M059J (cell line): ENCODE measurements at regions not wholly inside any gene's neighbourhood (a gene's known extent, or its start where the extent isn't known, plus 50 kb on each side); places are given as distances from the start of the nearest gene placed in this dataset.
A peak's percentile ranks its signal among the peaks of the same experiment; 100 is the strongest.
"Not testable (repeated sequence)": the region's sequence is repeated elsewhere in the genome, so short reads cannot be mapped to it uniquely, and the experiment has no call there.

ENCODE experiments used
- DNase-seq: peaks from one replicate; pipeline ENCODE4 v3.0.0-alpha.2; 2012; ENCODE audit warnings: low read depth

DNA sequence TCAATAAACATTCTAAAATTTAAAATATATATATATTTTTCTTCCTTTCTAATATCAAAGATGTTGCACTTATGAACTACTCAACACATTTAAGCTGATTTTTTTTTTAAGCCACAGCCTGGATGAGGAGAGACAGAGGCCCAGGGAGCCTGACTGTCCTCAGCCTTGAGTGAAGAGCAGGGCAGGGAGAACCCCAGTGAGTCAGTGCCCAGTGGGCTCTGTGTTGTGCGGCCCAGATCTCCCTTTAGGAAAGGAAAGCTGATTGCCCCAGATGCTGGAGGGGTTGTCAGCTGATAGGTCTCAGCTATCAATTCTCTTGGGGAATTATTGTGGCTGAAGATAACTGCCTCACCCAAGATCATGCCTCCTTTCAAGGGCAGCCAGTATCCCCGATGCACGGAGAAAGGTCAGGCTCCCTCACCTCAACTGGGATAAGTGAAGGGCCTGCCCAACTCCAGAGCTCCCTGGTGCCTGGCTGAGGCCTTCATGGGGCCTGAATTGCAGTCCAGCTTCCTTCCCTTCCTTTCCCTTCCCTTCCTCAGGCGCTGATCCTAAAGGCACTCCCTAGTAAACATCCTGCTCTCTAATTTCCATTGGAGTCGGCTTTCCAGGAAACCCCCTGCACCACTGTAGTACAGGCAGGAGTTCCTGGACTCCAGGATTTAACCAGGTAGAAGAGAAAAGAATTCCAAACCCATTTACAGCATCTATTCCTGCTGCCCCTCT, 106.9 kb upstream of the ATL2 start:
- no peak for DNase-seq

DNA sequence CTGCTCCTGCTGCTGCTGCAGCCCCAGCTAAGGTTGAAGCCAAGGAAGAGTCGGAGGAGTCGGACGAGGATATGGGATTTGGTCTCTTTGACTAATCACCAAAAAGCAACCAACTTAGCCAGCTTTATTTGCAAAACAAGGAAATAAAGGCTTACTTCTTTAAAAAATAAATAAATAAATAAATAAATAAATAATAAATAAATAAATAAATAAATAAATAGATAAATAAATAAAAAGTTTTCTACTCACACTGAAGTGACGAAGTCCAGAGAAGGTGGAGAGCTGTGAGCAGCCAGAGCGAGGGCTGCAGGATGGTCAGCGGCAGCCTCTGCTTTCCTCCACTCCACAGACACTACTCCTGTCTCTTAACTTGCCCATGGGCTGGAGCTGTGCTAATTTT, 105.6 kb upstream of the ATL2 start:
- DNase-seq, result not testable (repeated sequence)

DNA sequence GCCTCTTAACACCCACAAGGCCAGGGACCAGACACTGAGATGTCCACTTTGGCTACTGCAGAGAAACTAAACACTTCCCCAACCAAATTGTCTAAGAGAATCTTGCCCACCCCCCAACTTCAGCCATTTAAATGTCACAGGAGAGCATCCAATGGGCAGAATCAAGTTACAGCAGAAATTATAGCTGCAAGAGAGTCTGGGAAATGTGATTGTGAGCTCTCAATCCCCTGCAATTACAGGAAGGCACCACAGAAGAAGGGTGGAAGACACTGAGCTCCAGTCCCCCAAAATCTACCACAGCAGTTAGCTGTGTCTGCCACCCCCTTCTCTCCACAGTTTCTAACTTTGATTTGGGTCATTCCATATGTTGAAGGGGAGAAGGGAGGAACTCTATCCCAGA, 103.5 kb upstream of the ATL2 start:
- no peak for DNase-seq

DNA sequence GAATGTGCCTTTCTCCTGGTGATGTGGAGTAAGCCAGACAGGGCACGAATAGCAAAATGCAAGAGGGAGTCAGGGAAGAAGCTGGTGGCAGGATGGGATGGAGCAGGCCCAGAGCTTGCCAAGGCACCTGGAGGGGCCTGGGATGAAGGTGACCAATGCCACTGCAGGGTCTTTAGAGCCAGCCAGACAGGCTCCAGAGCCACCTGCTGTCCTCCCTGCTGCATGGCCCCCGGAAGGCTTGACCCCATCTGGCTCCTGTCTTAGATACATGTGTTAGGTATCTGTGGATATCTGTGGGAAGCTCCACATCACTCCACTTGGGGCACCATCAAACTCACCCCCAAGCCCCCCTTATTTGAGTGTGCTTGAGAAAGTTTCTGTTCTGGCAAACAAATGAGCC, 99.9 kb upstream of the ATL2 start:
- DNase-seq, result no peak

DNA sequence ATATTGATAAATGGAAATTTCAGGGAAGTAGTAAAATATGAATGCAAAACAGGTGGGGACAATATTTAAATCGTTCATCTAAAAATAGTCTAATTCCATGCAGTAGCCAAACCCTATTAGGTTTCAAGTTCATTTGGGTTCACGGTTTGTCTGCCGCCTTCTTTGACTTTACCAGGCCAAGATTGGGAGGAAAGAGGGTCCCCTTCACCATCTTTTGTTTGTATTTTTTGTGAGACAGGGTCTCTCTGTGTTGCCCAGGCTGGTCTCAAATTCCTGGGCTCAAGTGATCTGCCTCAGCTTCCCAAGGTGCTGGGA, 98.5 kb upstream of the ATL2 start:
- no peak for DNase-seq

DNA sequence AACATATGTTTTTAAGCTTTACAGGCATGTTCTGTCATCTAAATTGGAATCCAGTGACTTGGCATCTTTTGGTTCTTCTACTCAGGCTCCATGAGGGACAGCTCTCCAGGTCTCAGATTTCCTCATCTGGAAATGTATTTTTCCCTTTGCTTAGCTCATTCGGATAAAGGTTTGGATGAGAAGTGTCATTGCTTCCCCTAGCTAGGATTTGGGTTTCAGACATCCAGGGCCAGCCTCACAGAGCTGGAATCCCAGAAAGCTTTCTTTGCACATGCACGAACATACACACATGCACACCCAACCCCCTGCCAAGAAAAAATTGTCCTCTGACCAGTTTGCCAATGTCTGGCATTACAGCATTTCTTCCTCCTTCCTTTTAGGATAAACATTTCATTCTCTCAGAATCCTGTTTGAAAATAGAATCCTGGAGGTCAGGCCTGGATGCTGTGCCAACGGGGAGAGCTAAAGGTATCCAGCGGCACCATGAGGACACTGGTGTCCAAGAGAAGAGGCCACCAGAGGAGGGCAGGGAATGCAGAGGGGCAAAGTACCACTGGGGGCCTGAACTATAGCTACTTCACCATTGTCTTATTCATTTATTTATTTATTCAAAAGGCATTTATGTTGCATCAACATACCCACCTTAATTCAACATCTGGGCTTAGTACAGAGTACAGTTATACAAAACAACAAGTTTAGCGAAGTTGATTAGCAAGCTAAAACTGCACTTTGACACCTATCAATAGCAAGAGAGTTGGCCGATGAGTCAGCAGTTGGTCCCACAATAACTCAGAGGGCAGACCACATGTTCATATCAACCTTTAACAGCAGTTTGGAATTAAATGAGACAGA, 97.9 kb upstream of the ATL2 start:
- DNase-seq, result peak; percentile 6

DNA sequence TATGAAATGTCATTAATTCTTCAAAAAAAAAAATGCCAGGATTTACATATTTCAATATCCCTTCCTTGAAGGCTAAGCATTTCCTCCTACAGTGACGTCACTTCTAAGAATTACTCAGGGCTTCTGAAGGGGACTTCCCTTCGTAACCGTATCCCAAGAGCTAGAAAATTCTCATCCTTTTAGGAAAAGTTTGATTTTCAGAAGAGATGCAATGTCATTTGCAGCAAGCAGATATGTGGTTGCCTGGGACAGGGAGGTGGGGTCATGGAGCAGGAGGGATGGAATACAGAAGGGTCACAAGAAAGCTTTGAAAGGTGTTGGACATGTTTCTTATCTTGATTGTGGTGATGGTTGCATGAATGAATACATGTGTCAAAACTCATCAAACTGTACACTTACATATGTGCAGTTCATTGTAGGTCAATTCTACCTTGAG, 97.0 kb upstream of the ATL2 start:
- no peak for DNase-seq

DNA sequence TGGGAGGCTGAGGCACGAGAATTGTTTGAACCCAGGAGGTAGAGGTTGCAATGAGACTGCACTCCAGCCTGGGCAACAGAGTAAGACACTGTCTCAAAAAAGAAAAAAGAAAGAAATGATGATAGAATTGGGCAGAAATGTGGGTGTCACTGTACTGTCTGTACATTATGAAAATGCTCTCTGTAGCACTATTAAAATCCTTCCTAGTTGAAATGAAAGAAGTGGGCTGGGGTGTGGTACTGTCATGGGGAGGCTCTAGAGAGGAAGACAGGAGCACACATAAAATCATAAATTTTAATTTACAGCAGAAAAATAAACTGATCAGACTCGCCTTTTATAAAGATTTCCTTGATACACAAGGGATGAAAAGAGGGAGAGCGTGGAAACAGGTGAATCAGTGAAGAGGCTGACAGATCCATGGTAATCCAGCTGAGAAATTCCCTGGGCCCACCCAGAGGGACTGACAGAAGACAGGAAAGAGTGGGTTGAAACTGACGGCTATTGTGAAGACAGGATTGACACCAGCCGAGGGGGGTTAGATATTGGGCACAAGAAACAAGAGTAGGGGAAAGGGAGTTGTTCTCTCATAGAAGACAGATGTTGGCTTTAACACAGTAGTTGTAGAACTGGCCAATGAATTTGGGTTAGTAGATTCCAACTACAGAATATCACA, 96.4 kb upstream of the ATL2 start:
- DNase-seq, result no peak

DNA sequence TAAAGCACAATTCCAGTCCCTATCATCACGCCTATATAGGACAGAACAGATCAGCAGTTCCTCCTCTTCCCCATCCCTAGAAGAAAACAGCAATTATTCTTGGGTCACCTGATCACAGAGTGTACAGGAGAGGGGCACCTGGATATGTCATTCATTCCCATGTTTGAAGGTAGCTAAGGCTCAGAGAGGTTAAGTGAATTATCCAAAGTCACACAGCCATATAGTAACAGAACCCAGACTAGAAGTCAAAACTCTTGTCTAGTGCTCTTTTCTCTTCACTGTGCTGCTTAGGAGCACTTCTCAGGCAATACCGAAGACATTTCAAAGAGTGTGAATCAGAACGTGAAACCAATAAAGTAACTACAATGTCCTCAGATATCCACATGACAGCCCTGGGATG, 93.0 kb upstream of the ATL2 start:
- no peak for DNase-seq

DNA sequence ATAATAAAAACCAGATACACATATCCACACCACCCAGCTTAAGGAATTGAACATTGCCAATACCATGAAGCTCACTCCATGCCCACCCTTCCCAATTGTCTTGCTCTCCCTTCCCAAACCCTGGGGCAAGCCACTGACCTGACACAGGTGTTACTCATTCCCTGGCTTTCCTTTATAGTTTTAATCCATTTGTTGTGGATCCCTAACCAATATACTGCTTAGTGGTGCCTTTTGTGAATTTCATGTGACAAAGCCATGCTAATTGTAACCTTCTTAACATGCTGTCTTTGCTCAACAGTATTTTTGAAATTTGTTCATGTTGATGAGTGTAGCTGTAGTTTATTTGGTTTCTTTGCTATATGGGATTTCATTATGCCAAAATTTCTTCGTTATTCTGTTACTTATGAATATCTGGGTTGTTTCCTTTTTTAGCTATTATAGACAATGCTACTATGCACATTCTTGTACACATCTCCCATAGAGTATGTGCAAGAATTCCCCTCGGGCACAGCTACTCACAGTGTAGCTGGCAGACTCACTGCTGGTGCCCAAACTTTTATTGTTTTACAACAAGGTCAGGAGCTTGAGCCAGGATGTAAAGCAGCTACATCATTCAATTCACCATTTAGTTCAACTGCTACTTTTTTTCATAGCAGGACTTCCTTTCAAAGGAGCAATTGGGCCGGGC, 90.8 kb upstream of the ATL2 start:
- peak; percentile 31 for DNase-seq

DNA sequence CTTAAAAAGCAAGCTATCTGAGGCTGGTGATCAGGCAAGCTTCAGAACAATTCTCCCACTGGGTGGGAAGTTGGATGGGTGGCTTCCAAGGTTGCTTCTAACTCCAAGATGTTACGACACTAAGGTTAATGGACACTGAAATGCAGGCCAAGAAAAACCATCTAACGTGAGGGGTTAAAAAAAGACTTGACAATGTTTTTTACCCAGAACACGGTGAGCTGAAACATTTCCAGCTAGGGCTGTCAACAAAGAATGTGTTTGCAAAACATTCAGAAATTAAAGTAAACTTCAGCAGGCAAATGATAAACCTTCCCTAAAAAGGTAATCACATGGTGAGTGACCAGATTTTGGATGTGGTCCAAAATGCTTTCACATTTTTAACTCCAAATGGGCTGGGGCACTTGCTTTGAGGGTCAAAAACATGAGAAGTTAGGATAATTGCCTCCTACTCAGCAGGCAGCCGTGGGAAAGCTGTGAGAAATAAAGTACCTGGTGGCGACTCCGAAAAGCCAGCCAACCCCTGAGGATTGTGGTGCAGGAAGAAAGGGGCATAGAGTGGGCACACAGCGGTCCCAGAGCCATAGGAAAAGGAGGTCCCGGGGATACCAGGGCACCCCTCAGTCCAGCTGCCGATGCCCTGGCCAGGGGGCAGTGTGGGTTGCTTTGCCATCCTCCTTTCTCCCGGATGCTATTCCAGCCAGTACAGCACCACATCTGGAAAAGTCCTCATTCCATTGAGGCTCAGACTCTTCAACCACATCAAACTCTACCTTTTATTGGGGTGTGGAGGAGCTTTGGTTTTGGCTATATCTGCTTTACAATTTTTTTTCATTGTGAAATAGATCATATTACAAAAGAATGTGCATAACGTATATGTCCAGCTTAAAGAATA, 90.0 kb upstream of the ATL2 start:
- peak; percentile 17 for DNase-seq

DNA sequence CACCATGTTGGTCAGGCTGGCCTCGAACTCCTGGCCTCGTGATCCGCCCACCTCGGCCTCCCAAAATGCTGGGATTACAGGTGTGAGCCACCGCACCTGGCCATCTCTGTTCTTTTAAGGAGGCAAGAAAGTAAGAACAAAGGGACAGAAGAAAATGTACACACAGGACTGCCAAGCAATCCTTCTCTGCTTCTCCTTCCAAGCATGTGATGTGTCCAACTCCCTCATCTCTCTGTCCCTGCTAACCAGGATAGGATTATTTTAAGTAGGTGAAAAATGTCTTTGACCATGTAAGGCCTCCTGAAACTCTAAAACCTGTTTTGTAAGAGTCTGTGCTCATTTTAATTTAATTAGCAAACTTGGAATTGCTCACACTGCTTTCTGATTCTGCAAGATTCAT, 89.3 kb upstream of the ATL2 start:
- no peak for DNase-seq

DNA sequence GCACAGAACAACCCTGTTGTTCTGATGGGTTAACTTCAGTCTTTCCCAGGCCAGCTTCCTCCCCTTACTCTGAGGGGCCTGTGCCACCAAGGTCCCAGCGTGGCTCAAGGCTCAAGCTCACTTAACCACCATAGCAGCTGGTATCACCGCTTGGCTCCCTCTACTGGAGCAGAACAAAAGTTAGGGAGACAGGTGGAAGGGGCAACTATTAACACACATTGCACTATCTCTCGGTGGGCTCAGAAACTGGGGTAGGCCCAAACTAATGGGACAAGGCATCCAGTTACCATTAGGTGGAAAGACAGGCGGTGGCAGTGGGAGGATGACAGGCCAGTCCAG, 88.7 kb upstream of the ATL2 start:
- DNase-seq, result peak; percentile 40

DNA sequence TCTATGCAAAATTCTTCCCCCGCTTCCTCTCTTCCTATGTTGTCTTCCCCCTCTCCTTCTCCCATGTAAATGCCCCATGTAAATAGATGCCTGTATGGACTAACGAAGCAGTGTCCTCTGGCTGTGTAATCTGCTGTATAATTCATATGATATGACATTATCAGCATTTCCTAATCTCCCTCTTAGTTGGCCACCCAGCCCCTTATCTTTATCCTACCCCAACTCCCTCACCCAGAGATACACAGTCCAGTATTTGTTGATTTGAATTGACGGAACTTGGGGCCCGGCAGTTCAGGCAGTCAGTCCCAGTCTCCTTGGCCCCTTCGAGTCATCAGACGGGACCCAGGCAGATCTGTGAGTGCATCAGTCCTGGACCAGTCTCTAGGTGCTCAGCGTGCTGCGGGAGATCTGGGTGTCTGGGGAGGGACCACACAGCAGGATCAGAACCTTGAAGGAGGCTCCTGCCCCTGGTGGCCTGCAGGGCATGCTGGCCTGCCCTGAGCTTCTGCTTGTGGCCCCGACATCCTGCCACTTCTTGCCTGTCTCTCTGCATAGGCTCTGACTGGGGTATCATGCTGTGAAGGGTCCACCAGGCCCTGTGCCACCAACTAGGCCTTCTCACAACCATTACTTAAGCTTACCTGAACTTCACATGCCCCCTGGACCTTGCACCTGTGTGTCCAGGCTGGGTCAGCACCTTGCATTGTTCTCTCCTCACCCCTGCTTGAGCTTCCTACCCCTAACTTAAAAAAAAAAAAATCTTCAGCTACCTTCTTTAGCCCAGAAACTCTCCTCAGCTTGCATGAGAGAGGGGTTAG, 88.1 kb upstream of the ATL2 start:
- no peak for DNase-seq

DNA sequence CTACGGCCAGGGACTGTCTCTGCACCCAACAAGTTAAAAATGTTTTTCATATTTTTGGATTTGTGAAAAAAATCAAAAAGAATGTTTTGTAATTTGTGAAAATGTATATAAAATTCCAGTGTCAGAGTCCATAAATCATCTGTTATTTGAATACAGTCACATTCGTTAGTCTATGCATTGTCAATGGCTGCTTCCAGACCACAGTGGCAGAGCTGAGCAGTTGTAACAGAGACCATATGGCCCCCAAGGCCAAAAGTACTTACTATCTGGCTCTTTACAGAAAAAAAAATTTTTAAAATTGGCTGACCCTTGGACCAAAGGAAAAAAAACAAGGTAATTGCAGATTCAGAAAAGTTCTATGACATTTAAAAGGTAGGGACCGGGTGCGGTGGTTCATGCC, 86.7 kb upstream of the ATL2 start:
- DNase-seq, result no peak

DNA sequence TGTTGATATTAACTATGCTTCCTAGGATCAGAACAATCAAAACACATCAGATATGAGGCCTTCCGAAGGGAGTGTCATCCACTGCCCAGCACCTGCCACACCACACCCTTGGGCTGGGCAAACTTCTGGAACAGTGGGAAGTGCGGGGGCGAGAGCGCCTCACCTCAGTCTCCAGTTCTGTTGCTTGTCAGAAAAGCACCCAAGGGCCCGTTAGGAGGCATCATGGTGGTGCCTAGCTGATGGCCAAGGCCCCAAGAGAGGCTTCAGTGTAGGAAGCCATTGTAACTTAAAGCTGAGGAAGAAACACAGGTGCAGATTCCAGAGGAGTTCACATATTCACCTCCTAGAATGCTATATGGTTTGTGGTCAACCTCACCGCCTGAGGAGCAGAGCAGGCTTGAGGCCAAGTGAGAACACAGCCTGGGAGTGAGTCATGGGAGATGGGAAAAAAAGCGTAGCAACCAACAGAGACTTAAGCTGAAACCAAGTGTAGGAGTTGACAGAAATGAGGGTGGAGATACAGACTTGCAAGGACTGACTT, 85.1 kb upstream of the ATL2 start:
- DNase-seq, result peak; percentile 95

DNA sequence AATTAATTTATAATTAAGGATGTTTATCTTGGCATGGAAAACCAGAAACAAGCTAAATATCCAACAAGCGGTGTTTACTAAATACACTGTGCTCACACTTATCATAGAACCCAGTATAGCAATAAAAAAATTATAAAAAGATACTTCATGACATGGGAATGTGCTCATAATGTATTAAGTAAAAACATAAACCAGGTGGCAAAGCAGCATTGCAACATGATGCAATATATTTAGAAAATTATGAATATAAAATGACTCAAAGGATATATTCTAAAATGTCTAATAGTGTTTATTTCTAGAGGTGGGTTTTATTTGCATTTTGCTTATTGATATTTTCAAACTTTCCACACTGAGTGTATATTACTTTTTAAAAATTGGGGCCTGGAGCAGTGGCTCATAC, 84.4 kb upstream of the ATL2 start:
- DNase-seq, result no peak

DNA sequence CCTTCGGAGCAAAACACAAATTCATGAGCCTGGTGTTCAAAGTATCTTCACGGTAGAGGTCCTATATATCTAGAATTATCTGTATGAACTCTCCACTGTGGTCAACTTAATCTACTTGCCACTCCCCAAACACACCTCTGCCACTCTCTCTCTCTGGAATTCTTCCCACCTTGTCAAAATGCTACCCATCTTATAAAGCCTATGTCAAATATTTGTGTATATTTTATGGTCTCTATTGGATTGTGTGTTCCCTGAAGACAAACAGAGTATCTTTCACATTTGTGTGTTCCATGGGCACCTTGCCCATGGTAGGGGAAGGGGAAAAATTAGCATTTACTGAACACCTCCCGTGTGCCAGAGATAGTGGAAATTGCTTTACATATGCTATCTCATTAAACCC, 83.2 kb upstream of the ATL2 start:
- no peak for DNase-seq

DNA sequence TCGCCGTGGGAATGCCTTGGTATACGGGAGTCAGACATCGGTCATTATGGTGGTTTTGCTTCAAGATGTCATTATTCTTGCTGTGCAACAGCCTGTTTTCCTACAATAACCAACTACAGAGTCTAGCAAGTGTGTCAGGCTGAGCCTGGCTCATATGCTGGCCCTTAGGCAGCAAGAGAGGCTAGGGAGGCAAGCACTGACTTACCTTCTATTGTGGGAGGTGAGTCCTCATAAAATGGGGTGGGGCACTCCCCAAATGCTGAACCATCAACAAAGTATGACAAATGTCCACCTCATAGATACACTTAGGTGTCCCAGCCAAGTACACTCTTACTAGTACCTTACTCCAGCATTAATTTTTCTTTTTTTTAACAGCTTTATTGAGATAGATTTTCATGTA, 77.0 kb upstream of the ATL2 start:
- no peak for DNase-seq

DNA sequence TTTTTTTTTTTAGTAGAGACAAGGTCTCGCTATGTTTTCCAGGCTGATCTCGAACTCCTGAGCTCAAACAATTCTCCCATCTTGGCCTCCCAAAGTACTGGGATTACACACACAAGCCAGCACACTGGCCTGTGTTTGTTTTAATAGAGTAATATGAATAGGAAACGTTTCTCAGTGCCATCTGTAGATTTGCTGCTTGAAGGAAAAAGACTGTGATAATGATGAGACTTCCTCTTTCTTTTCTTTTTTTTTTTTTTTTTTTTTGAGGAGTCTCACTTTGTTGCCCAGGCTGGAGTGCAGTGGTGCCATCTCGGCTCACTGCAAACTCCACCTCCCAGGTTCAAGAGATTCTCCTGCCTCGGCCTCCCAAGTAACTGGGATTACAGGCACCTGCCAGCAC, 74.7 kb upstream of the ATL2 start:
- DNase-seq, result not testable (repeated sequence)
